Kidney (tissue), 13 donors: ENCODE measurements at regions not wholly inside any gene's neighbourhood (a gene's known extent, or its start where the extent isn't known, plus 50 kb on each side); places are given as distances from the start of the nearest gene placed in this dataset.

Experiments
- DNase-seq, 5 donors: peaks; one replicate each; pipeline ENCODE4 v3.0.0-alpha.2; 2013 to 2020
- FAIRE-seq: peaks from 2 replicates; lab custom pipeline; 2012; peaks lifted over from hg19 to GRCh38; lab: Jason Lieb, UNC
- H3K27ac ChIP-seq, 2 donors: one replicate each; pipeline ENCODE4 v1.7.0; 2013; ENCODE audit warnings: low read depth in 2 of 2, low read length in 2 of 2, inconsistent platforms in 1 of 2
- H3K27me3 ChIP-seq: one replicate; pipeline ENCODE4 v1.7.1; 2013; ENCODE audit warnings: low read length, inconsistent platforms; ENCODE audit not compliant: control insufficient read depth, insufficient read depth
- H3K36me3 ChIP-seq, 3 donors: one replicate each; pipeline versions ENCODE4 v1.7.0 to v1.7.1; 2013; ENCODE audit warnings: low read length in 3 of 3, control low read depth in 1 of 3, inconsistent platforms in 1 of 3; ENCODE audit not compliant: insufficient read depth in 3 of 3, control insufficient read depth in 2 of 3
- H3K4me1 ChIP-seq, 3 donors: one replicate each; pipeline versions ENCODE4 v1.7.0 to v1.7.1; 2013; ENCODE audit warnings: low read length in 3 of 3, inconsistent platforms in 1 of 3, low read depth in 1 of 3; ENCODE audit not compliant: control insufficient read depth in 2 of 3, insufficient read depth in 2 of 3
- H3K4me3 ChIP-seq, 3 donors: one replicate each; pipeline versions ENCODE4 v1.7.0 to v1.8.1; 2013; ENCODE audit warnings: low read length in 3 of 3, control low read depth in 1 of 3, inconsistent platforms in 1 of 3
- H3K9ac ChIP-seq, 3 donors: one replicate each; pipeline versions ENCODE4 v1.7.0 to v1.7.1; 2013; ENCODE audit warnings: low read length in 3 of 3, control low read depth in 1 of 3, inconsistent platforms in 1 of 3
- H3K9me3 ChIP-seq, 3 donors: one replicate each; pipeline versions ENCODE4 v1.7.0 to v1.7.1; 2013; ENCODE audit warnings: low read length in 3 of 3, control low read depth in 1 of 3, inconsistent platforms in 1 of 3; ENCODE audit not compliant: control insufficient read depth in 2 of 3, insufficient read depth in 1 of 3
- CTCF ChIP-seq: IDR thresholded peaks from 3 replicates; pipeline ENCODE4 v1.5.1; 2012; ENCODE audit warnings: mild to moderate bottlenecking, moderate library complexity, borderline replicate concordance; ENCODE audit not compliant: insufficient read depth; ENCODE audit errors: extremely low read depth
- intact Hi-C: fragments of 100-400 bp; cut with DNase I; formaldehyde crosslinking; loops from one replicate; pipeline ENCODE4 v1.11.1; 2022
- donor health status: control.
- donor health status: control.
- donor health status: control.
- donor health status: control.
- donor health status: control.
- donor health status: DM: yes; HTN: yes; CAD: no.
- donor health status: Normal renal cell carcinoma (clear cell type).

DNA sequence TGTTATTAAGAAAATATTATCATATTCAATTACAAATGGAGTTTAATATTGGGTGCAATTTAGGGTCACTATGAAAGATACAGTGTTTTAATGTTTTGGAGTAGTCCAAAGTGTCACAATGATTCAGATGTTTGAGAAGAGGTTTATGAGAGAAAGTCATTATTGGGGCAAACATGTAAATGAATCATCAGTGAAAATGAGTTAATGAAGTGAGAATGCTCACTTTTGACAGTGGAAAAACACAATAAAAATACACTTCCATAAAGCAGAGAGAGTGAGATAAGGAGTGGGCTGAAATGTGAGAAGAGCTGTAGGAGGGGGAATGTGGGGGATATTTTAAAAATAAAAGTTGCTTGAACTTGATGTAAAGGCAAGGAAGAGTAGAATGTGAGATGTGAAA, 957.1 kb downstream of the PCDH18 start:
- DNase-seq (peak in 2 of 5 donors; percentile 1 to 2), FAIRE-seq (no peak)
- Histone ChIP-seq H3K4me1 (no peaks in the 10 kb centered on the region), H3K9ac (no peak overlapping the region), H3K4me3 (no peak overlapping the region), H3K27me3 (no peaks in the 10 kb centered on the region), H3K27ac (no peak overlapping the region), H3K9me3 (peaks cover 0 to 3% (median 0%) of the 10 kb centered on the region in 3 donors), H3K36me3 (no peaks in the 10 kb centered on the region)
- intact Hi-C loops: no loop called here
- TF ChIP-seq CTCF: no peak

DNA sequence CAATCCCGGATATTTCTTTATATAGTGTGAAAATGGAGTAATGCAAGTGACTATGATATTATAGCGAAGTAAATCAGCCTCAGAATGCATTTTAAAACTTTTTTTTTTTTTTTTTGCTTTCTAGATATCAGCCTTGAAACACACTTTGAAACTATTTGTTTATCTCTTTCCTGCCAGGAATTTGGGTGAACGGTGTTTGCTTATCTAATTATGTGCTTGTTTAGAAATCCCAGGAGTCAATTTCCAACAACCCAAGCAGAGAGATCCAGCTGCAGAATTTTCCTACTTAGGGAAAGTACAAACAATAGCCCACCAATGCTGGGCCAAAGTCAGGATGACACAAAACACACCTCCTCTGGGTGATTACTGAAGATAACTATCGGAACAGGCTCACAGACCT, 958.8 kb downstream of the PCDH18 start:
- FAIRE-seq (no peak), DNase-seq (no peak)
- Histone ChIP-seq H3K9ac (no peak overlapping the region), H3K9me3 (no peaks in the 10 kb centered on the region), H3K4me1 (no peaks in the 10 kb centered on the region), H3K27me3 (no peaks in the 10 kb centered on the region), H3K4me3 (no peak overlapping the region), H3K36me3 (no peaks in the 10 kb centered on the region), H3K27ac (no peak overlapping the region)
- intact Hi-C loops: no loop called here
- TF ChIP-seq CTCF: no peak

DNA sequence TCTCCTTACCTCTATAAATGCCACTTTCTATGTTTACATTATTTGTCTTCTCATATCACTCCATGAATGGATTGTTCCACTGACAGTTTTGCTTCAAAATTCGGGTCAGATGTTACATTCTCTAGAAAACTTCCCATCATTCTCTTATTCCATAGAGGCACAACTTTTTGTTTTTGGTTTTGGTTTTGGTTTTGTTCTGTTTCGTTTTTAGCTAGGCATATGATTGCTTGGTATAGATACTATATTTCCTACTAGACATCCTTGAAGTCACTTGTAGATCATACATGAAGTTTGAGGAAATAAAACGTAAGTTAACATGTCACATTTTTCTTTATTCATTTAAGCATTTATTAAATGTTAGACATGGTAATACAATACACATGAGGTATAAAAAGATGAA, 961.0 kb downstream of the PCDH18 start:
- H3K9me3 ChIP-seq: no peaks in the 10 kb centered on the region
- intact Hi-C loops: no loop called here
- DNase-seq: no peak
- H3K27me3 ChIP-seq: no peaks in the 10 kb centered on the region
- TF ChIP-seq CTCF: no peak
- no peak overlapping the region for H3K4me3 ChIP-seq
- H3K9ac ChIP-seq: no peak overlapping the region
- no peak overlapping the region for H3K27ac ChIP-seq
- no peaks in the 10 kb centered on the region for H3K36me3 ChIP-seq
- FAIRE-seq: no peak
- no peaks in the 10 kb centered on the region for H3K4me1 ChIP-seq

DNA sequence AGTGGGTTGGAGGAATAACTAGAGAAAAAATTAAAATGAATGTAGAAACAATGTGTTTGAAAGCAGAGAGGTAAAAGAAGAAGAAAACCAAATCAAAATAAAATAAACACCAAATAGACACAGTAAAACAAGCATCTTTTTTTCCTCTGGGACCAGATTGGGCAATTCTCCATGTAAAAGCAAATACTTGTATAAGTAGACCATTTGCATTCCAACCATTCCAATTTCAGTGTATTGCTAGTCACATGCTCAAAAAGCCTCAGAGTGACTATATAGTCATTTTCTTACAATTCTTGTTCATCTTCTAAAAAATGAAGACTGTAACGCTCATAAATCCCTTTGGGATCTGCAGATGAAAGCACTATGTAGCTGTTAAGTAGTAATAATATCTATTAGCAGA, 969.5 kb downstream of the PCDH18 start:
- DNase-seq: peak in 1 of 5 donors; percentile 8
- Histone ChIP-seq H3K4me1 (no peaks in the 10 kb centered on the region), H3K9ac (no peak overlapping the region), H3K9me3 (no peaks in the 10 kb centered on the region), H3K36me3 (no peaks in the 10 kb centered on the region), H3K27me3 (no peaks in the 10 kb centered on the region), H3K27ac (no peak overlapping the region), H3K4me3 (no peak overlapping the region)
- no peak for FAIRE-seq
- TF ChIP-seq CTCF: no peak
- intact Hi-C loops: no loop called here
